ENCODE measurements at regions not wholly inside any gene's neighbourhood (a gene's known extent, or its start where the extent isn't known, plus 50 kb on each side); places are given as distances from the start of the nearest gene placed in this dataset.

GRCh38 chr2:8594731-8595427, 87.0 kb upstream of the ID2 start:
- no peak for TF ChIP-seq CTCF (IDR thresholded peaks at IDR 0.05; ENCODE audit: insufficient read depth, low read length, missing control alignments)
- ChIA-PET CTCF (no interaction called here), POLR2A (no interaction called here)
- DNase-seq (ENCODE audit: low read depth, low spot score) = no peak
- H3K4me3 ChIP-seq (ENCODE audit: low read depth, low read length) = no peak overlapping the region

- ChIA-PET POLR2A (no interaction called here), CTCF (no interaction called here)
- TF ChIP-seq CTCF (IDR thresholded peaks at IDR 0.05; ENCODE audit: insufficient read depth, low read length, missing control alignments) = no peak
- H3K4me3 ChIP-seq (ENCODE audit: low read depth, low read length) = no peak overlapping the region
- DNase-seq (ENCODE audit: low read depth, low spot score) = no peak
These were observed 86.4 kb upstream of the ID2 start for GRCh38 chr2:8595428-8595805.

GRCh38 chr2:8595811-8596600, 85.8 kb upstream of the ID2 start:
- no peak for TF ChIP-seq CTCF (IDR thresholded peaks at IDR 0.05; ENCODE audit: insufficient read depth, low read length, missing control alignments)
- CTCF ChIA-PET = no interaction called here
- no peak overlapping the region for H3K4me3 ChIP-seq (ENCODE audit: low read depth, low read length)
- DNase-seq (ENCODE audit: low read depth, low spot score) = no peak
- POLR2A ChIA-PET = no interaction called here

GRCh38 chr2:8597094-8597493, 84.8 kb upstream of the ID2 start:
- ChIA-PET POLR2A (no interaction called here), CTCF (no interaction called here)
- no peak overlapping the region for H3K4me3 ChIP-seq (ENCODE audit: low read depth, low read length)
- no peak for DNase-seq (ENCODE audit: low read depth, low spot score)
- no peak for TF ChIP-seq CTCF (IDR thresholded peaks at IDR 0.05; ENCODE audit: insufficient read depth, low read length, missing control alignments)

- no peak for TF ChIP-seq CTCF (IDR thresholded peaks at IDR 0.05; ENCODE audit: insufficient read depth, low read length, missing control alignments)
- no peak for DNase-seq (ENCODE audit: low read depth, low spot score)
- POLR2A ChIA-PET = no interaction called here
- H3K4me3 ChIP-seq (ENCODE audit: low read depth, low read length) = no peak overlapping the region
- CTCF ChIA-PET = no interaction called here
These were observed 84.2 kb upstream of the ID2 start for GRCh38 chr2:8597559-8598225.
